Psoas muscle (tissue), 7 donors: ENCODE measurements at regions not wholly inside any gene's neighbourhood (a gene's known extent, or its start where the extent isn't known, plus 50 kb on each side); places are given as distances from the start of the nearest gene placed in this dataset.

Source experiments
- ATAC-seq, 4 donors: fragments of 200-7000 bp; cut with Tn5 transposase; one replicate each; pipeline ENCODE4 v1.9.1; 2020; ENCODE audit warnings: moderate library complexity in 3 of 4, mild to moderate bottlenecking in 2 of 4
- DNase-seq, 2 donors: peaks; one replicate each; pipeline ENCODE4 v3.0.0-alpha.2; 2020
- H3K27ac ChIP-seq: fragments of 200-600 bp; one replicate; pipeline ENCODE4 v1.8.0; 2022
- H3K27me3 ChIP-seq, 3 donors: fragments of 200-600 bp in 1 of 3; one replicate each; pipeline versions ENCODE4 v1.6.1 to v1.8.0; 2013 to 2022; ENCODE audit warnings: low read length in 2 of 3, mild to moderate bottlenecking in 2 of 3, moderate library complexity in 1 of 3; ENCODE audit not compliant: insufficient read depth in 3 of 3
- H3K36me3 ChIP-seq, 2 donors: fragments of 200-600 bp in 1 of 2; one replicate each; pipeline versions ENCODE4 v1.6.1 to v1.8.0; 2013 to 2022; ENCODE audit warnings: low read depth in 1 of 2, mild to moderate bottlenecking in 1 of 2, moderate library complexity in 1 of 2; ENCODE audit not compliant: insufficient read depth in 1 of 2
- H3K4me1 ChIP-seq: fragments of 200-600 bp; one replicate; pipeline ENCODE4 v1.8.0; 2022
- H3K4me3 ChIP-seq: fragments of 200-600 bp; one replicate; pipeline ENCODE4 v1.8.0; 2022; ENCODE audit warnings: mild to moderate bottlenecking
- H3K9me3 ChIP-seq: fragments of 200-600 bp; one replicate; pipeline ENCODE4 v1.8.0; 2022
- WGBS, 3 donors: extraction: QIAGEN DNeasy Blood & Tissue Kit; methylation state at CpG; one replicate each; pipeline versions ENCODE4 v1.1.6 to v1.1.7; 2013; 5-methylcytosine and 5-hydroxymethylcytosine counted together
- intact Hi-C, 2 donors: fragments of 100-400 bp; cut with DNase I; formaldehyde crosslinking; loops; one replicate each; pipeline versions ENCODE4 v1.11.0 to v1.14.2; 2022
- TF ChIP-seq, protein P1 (sequence below): fragments of 200-600 bp; IDR thresholded peaks from one replicate; pipeline ENCODE4 v1.8.0; 2022; ENCODE audit warnings: antibody characterized with exemption
- donor health status: healthy with polysubstance abuse.
- donor health status: DM: no; HTN: no; CAD: no; lungs with moderate emphysema.
- donor health status: Bipolar disorder and iron deficiency.
- donor health status: healthy.
- donor health status: DM: yes; HTN: yes; CAD: no.
- donor health status: DM: no; HTN: no; CAD: no.
- donor health status: DM: yes; HTN: yes; CAD: no.

GRCh38 chr7:26049081-26049480 is 102.9 kb upstream of the NFE2L3 start:
- no peaks in the 10 kb centered on the region for H3K4me1 ChIP-seq
- no peaks in the 10 kb centered on the region for H3K36me3 ChIP-seq
- DNase-seq = no peak
- ATAC-seq = no peak
- H3K4me3 ChIP-seq = no peak overlapping the region
- H3K27me3 ChIP-seq = peaks cover 0 to 12% (median 3%) of the 10 kb centered on the region in 3 donors
- no peak overlapping the region for H3K27ac ChIP-seq
- peaks cover 9% of the 10 kb centered on the region for H3K9me3 ChIP-seq
- 56 to 76% (median 73%) methylated on average over 1 of the region's 1 CpG for WGBS, 3 donors
- intact Hi-C loops = no loop called here
- TF ChIP-seq, protein P1, sequence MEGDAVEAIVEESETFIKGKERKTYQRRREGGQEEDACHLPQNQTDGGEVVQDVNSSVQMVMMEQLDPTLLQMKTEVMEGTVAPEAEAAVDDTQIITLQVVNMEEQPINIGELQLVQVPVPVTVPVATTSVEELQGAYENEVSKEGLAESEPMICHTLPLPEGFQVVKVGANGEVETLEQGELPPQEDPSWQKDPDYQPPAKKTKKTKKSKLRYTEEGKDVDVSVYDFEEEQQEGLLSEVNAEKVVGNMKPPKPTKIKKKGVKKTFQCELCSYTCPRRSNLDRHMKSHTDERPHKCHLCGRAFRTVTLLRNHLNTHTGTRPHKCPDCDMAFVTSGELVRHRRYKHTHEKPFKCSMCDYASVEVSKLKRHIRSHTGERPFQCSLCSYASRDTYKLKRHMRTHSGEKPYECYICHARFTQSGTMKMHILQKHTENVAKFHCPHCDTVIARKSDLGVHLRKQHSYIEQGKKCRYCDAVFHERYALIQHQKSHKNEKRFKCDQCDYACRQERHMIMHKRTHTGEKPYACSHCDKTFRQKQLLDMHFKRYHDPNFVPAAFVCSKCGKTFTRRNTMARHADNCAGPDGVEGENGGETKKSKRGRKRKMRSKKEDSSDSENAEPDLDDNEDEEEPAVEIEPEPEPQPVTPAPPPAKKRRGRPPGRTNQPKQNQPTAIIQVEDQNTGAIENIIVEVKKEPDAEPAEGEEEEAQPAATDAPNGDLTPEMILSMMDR = no peak

GRCh38 chr7:26051021-26051420 is 101.0 kb upstream of the NFE2L3 start:
- intact Hi-C loops = no loop called here
- peaks cover 0 to 11% (median 3%) of the 10 kb centered on the region in 3 donors for H3K27me3 ChIP-seq
- H3K4me1 ChIP-seq = no peaks in the 10 kb centered on the region
- ATAC-seq (no peak), DNase-seq (no peak)
- TF ChIP-seq, protein P1 = no peak
- no peak overlapping the region for H3K4me3 ChIP-seq
- H3K27ac ChIP-seq = no peak overlapping the region
- H3K36me3 ChIP-seq = no peaks in the 10 kb centered on the region
- H3K9me3 ChIP-seq = peaks cover 9% of the 10 kb centered on the region

DNA sequence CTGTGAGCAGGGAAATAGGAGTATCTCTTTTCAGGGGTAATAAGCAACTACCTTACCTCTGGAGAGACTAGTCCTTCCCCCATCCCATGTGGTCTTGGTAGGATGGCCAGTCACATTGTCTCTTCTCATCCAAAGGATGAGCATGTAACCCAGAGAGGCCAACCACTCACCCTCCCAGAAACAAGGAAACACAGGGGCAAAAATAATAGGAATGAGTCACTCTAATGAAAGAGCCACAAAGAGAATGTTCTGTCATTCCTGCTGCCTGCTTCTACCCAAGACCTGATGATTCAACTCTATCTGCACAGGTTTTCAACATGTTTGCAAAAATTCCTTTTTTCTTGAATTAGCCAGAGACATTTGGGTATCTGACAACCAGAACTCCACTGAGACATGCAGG is 99.3 kb upstream of the NFE2L3 start:
- no peaks in the 10 kb centered on the region for H3K36me3 ChIP-seq
- ATAC-seq = no peak
- TF ChIP-seq, protein P1 = no peak
- H3K27me3 ChIP-seq = peaks cover 0 to 11% (median 3%) of the 10 kb centered on the region in 3 donors
- H3K4me1 ChIP-seq = no peaks in the 10 kb centered on the region
- H3K4me3 ChIP-seq = no peak overlapping the region
- DNase-seq = no peak
- H3K27ac ChIP-seq = no peak overlapping the region
- intact Hi-C loops = no loop called here
- peaks cover 9% of the 10 kb centered on the region for H3K9me3 ChIP-seq

GRCh38 chr7:26054386-26054785 is 97.6 kb upstream of the NFE2L3 start:
- ATAC-seq (no peak), DNase-seq (no peak)
- H3K27me3 ChIP-seq = peaks cover 0 to 11% (median 3%) of the 10 kb centered on the region in 3 donors
- 78 to 83% (median 82%) methylated on average over 3 of the region's 3 CpGs for WGBS, 3 donors
- no peak overlapping the region for H3K4me3 ChIP-seq
- intact Hi-C loops = no loop called here
- no peaks in the 10 kb centered on the region for H3K36me3 ChIP-seq
- peaks cover 9% of the 10 kb centered on the region for H3K9me3 ChIP-seq
- TF ChIP-seq, protein P1 = no peak
- no peak overlapping the region for H3K27ac ChIP-seq
- no peaks in the 10 kb centered on the region for H3K4me1 ChIP-seq

GRCh38 chr7:26055241-26055640 is 96.8 kb upstream of the NFE2L3 start:
- DNase-seq = no peak
- H3K27me3 ChIP-seq = peaks cover 0 to 11% (median 0%) of the 10 kb centered on the region in 3 donors
- no peak for ATAC-seq
- H3K36me3 ChIP-seq = no peaks in the 10 kb centered on the region
- intact Hi-C loops = no loop called here
- WGBS, 3 donors = 67 to 75% (median 67%) methylated on average over 3 of the region's 3 CpGs
- H3K4me1 ChIP-seq = no peaks in the 10 kb centered on the region
- H3K27ac ChIP-seq = no peak overlapping the region
- TF ChIP-seq, protein P1 = no peak
- peaks cover 9% of the 10 kb centered on the region for H3K9me3 ChIP-seq
- no peak overlapping the region for H3K4me3 ChIP-seq
